PC-9 (cell line): ENCODE measurements at regions not wholly inside any gene's neighbourhood (a gene's known extent, or its start where the extent isn't known, plus 50 kb on each side); places are given as distances from the start of the nearest gene placed in this dataset.

ENCODE experiments used
- BruUV-seq: library from RNA; stranded (reverse); fragments of 400-500 nt; replicated peaks from 2 replicates; lab custom pipeline; 2021; lab: Mats Ljungman, UMichigan
- CTCF ChIA-PET: fragments of 300-600 bp; sonication (Branson Sonifier 250); formaldehyde crosslinking; loops from one replicate; lab custom pipeline; 2022; ENCODE audit warnings: antibody characterized with exemption; lab: Charles Lee
- POLR2A ChIA-PET: fragments of 300-600 bp; sonication (Branson Sonifier 250); formaldehyde crosslinking; loops from one replicate; lab custom pipeline; 2022; ENCODE audit warnings: antibody characterized with exemption; ENCODE audit not compliant: unreplicated experiment; lab: Charles Lee
- DNase-seq, 2 experiments: peaks; one replicate each; pipeline versions ENCODE4 v3.0.0 to v3.0.0-alpha.2; 2015 to 2022; ENCODE audit warnings: mixed read lengths in 1 of 2
- H2AFZ ChIP-seq: fragments of 200-600 bp; sonication (generic); 2 replicates; pipeline ENCODE4 v1.8.1; 2017; ENCODE audit warnings: antibody characterized with exemption
- H3F3A ChIP-seq: fragments of 200-600 bp; sonication (generic); 2 replicates; pipeline ENCODE4 v1.8.1; 2017; ENCODE audit warnings: antibody characterized with exemption, mild to moderate bottlenecking, low read depth; ENCODE audit not compliant: insufficient read depth
- H3K27ac ChIP-seq: fragments of 200-600 bp; sonication (generic); 2 replicates; pipeline ENCODE4 v1.6.1; 2016; ENCODE audit warnings: mixed run types
- H3K27me3 ChIP-seq: fragments of 200-600 bp; sonication (generic); 2 replicates; pipeline ENCODE4 v1.6.1; 2016; ENCODE audit warnings: low read depth, mixed run types; ENCODE audit not compliant: insufficient read depth
- H3K36me3 ChIP-seq: fragments of 200-600 bp; sonication (generic); 2 replicates; pipeline ENCODE4 v1.6.1; 2016; ENCODE audit warnings: low read depth, mixed run types
- H3K4me1 ChIP-seq: fragments of 200-600 bp; sonication (generic); replicated peaks from 2 replicates; pipeline ENCODE4 v1.6.1; 2016; ENCODE audit warnings: mixed run types; ENCODE audit not compliant: insufficient read depth
- H3K4me2 ChIP-seq: fragments of 200-600 bp; sonication (generic); 2 replicates; pipeline ENCODE4 v1.6.1; 2017; ENCODE audit warnings: mixed run types
- H3K4me3 ChIP-seq: fragments of 200-600 bp; sonication (generic); 2 replicates; pipeline ENCODE4 v1.6.1; 2016; ENCODE audit warnings: mixed run types
- H3K79me2 ChIP-seq: fragments of 200-600 bp; sonication (generic); 2 replicates; pipeline ENCODE4 v1.6.1; 2017; ENCODE audit warnings: low read depth, mixed run types
- H3K9me2 ChIP-seq: fragments of 200-600 bp; sonication (generic); 2 replicates; pipeline ENCODE4 v1.8.1; 2017; ENCODE audit warnings: mild to moderate bottlenecking; ENCODE audit not compliant: insufficient read depth
- H3K9me3 ChIP-seq: fragments of 200-600 bp; sonication (generic); 2 replicates; pipeline ENCODE4 v1.8.1; 2016; ENCODE audit warnings: low read depth; ENCODE audit not compliant: insufficient read depth
- H4K20me1 ChIP-seq: fragments of 200-600 bp; sonication (generic); 2 replicates; pipeline ENCODE4 v1.8.1; 2017; ENCODE audit not compliant: insufficient read depth
- EZH2 ChIP-seq: fragments of 200-600 bp; sonication (generic); IDR thresholded peaks from 2 replicates; pipeline ENCODE4 v1.8.0; 2017; ENCODE audit warnings: antibody characterized with exemption, low read depth
- intact Hi-C: fragments of 100-400 bp; cut with micrococcal nuclease; formaldehyde crosslinking; loops from one replicate; pipeline ENCODE4 v1.10.0; 2022; ENCODE audit not compliant: unreplicated experiment
- TF ChIP-seq, protein P1 (sequence below): fragments of 200-600 bp; sonication (generic); conservative IDR thresholded peaks from 2 replicates; pipeline ENCODE4 v1.6.1; 2017; ENCODE audit warnings: mixed run types, antibody characterized with exemption, mild to moderate bottlenecking, moderate library complexity

DNA sequence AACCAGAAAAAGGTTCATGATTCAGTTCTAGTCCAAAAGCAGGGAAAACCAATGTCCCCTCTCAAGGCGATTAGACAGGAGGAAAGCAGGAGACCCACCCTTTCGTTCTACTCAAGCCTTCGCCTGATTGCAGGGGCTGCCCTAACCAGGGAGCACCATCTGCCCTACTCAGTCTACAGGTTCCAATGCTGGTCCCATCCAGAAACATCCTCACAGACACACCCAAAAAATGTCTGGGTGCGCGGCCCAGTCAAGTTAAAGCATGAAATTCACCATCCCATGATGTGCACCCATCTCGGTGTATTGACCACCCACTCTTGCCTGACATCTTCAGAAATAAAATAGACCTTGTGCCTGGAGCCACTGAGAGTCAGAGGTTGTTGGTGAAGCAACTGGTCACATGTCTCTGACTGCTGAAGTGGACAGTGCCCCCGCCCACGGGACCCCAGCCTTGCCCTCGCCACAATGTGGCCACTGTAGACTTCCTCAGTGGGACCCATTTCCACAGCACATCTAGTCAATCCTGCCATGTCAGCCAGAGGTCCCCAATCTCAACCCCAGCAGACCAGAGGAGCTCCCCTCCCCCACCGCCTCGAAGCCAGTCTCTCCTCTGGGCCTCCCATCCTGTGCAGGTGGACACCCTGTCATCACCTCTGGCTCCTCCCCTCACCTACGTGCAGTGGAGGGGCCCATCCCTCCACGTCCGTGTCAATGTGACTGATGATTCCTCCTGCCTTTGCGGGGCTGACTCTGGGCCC, 116.3 kb upstream of the PPP2R2D start:
- POLR2A ChIA-PET = no interaction called here
- Histone ChIP-seq H3K4me1 (no peaks in the 10 kb centered on the region), H3K79me2 (no peaks in the 10 kb centered on the region), H3K27ac (no peak overlapping the region), H3K9me3 (no peaks in the 10 kb centered on the region), H4K20me1 (no peaks in the 10 kb centered on the region), H3K4me2 (no peak overlapping the region), H3K9me2 (no peaks in the 10 kb centered on the region), H3F3A (no peaks in the 10 kb centered on the region), H3K27me3 (peaks cover 4% of the 10 kb centered on the region; the same call in 1 of the 2 replicates), H3K36me3 (no peaks in the 10 kb centered on the region), H2AFZ (no peak overlapping the region), H3K4me3 (no peak overlapping the region)
- TF ChIP-seq, protein P1, sequence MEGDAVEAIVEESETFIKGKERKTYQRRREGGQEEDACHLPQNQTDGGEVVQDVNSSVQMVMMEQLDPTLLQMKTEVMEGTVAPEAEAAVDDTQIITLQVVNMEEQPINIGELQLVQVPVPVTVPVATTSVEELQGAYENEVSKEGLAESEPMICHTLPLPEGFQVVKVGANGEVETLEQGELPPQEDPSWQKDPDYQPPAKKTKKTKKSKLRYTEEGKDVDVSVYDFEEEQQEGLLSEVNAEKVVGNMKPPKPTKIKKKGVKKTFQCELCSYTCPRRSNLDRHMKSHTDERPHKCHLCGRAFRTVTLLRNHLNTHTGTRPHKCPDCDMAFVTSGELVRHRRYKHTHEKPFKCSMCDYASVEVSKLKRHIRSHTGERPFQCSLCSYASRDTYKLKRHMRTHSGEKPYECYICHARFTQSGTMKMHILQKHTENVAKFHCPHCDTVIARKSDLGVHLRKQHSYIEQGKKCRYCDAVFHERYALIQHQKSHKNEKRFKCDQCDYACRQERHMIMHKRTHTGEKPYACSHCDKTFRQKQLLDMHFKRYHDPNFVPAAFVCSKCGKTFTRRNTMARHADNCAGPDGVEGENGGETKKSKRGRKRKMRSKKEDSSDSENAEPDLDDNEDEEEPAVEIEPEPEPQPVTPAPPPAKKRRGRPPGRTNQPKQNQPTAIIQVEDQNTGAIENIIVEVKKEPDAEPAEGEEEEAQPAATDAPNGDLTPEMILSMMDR = no peak
- no peak for TF ChIP-seq EZH2
- no TSS peak for BruUV-seq
- DNase-seq = no peak
- CTCF ChIA-PET = interaction anchor here (0.6 kb wide), 1 partner anchor 89 kb away, joined by 4 read pairs; no protein-coding TSS in a partner anchor
- intact Hi-C loops = no loop called here

DNA sequence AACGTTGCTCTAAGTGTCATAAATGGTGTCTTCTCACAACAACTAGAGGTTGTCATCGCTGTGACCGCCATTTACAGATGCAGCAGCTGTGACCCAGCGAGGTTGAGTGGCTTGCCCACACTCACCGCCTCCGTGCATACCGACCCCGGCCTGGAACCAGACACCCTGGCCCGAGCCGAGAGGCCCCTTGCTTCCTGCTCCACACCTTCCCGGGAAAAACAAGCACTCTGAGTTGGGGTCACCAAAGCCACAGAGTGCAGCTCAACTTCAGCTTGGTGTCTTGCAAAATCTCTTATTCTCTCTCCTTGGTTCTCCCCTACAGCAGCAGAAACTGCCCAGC, 115.7 kb upstream of the PPP2R2D start:
- POLR2A ChIA-PET = no interaction called here
- no peaks in the 10 kb centered on the region for H4K20me1 ChIP-seq
- no peaks in the 10 kb centered on the region for H3K9me2 ChIP-seq
- H3K9me3 ChIP-seq = no peaks in the 10 kb centered on the region
- intact Hi-C loops = no loop called here
- BruUV-seq = no TSS peak
- H3K27me3 ChIP-seq = peaks cover 4% of the 10 kb centered on the region; the same call in 1 of the 2 replicates
- no peaks in the 10 kb centered on the region for H3K4me1 ChIP-seq
- no peaks in the 10 kb centered on the region for H3K36me3 ChIP-seq
- no peak overlapping the region for H3K4me3 ChIP-seq
- no peak for DNase-seq
- TF ChIP-seq EZH2 = no peak
- TF ChIP-seq, protein P1 = no peak
- CTCF ChIA-PET = interaction anchor here (0.6 kb wide), 1 partner anchor 88 kb away, joined by 4 read pairs; no protein-coding TSS in a partner anchor
- no peaks in the 10 kb centered on the region for H3F3A ChIP-seq
- H2AFZ ChIP-seq = no peak overlapping the region
- H3K4me2 ChIP-seq = no peak overlapping the region
- H3K79me2 ChIP-seq = no peaks in the 10 kb centered on the region
- H3K27ac ChIP-seq = no peak overlapping the region

DNA sequence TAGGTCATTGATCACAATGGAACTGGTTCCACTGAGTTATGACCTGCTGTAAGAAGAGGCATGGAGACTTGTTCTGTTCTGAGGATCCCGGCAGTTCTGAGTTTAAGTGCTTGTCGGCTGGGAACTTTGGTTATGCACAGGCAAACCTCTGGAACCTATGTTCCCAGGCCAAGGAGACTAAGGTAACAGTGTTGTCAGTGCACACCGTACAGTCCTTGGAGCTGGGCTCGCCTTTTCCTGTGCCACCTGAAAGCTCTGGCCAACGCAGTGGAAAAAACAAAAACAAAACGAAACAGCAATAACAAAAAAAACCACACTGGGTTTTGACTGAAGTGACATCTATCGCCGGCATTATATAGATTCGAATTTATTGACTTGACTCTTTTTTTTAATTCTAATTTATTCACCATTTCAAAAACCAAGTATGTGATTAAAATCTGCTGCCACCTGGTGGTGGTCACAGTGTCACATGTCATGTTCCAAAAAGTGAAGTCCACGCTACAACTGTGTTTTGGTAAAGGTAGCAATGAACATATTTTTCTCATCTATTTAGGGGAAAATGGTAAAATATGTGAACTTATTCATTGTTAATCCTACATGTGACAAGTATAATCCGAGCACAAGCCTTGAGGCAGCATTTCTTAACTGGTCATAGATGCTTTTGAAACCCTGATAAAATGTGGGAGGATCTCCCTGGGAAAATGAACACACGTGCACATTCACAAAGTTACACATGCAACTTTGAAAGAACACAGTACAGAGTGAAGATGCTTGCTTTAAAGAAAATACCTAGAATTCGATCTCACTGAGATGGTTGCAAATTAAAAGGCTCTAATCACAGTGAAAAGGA, 113.8 kb upstream of the PPP2R2D start:
- POLR2A ChIA-PET = no interaction called here
- CTCF ChIA-PET = no interaction called here
- Histone ChIP-seq H3K9me2 (no peaks in the 10 kb centered on the region), H4K20me1 (no peaks in the 10 kb centered on the region), H2AFZ (no peak overlapping the region), H3K4me2 (no peak overlapping the region), H3K4me3 (no peak overlapping the region), H3K4me1 (no peaks in the 10 kb centered on the region), H3K36me3 (no peaks in the 10 kb centered on the region), H3K27ac (no peak overlapping the region), H3K9me3 (no peaks in the 10 kb centered on the region), H3K79me2 (no peaks in the 10 kb centered on the region), H3K27me3 (peaks cover 4% of the 10 kb centered on the region; the same call in 1 of the 2 replicates), H3F3A (no peaks in the 10 kb centered on the region)
- TF ChIP-seq EZH2 = no peak
- TF ChIP-seq, protein P1 = peak; percentile 74
- no peak for DNase-seq
- intact Hi-C loops = no loop called here
- no TSS peak for BruUV-seq
